H9 (cell line): ENCODE measurements at regions not wholly inside any gene's neighbourhood (a gene's known extent, or its start where the extent isn't known, plus 50 kb on each side); places are given as distances from the start of the nearest gene placed in this dataset.

ENCODE experiments used
- DNase-seq: peaks from one replicate; pipeline ENCODE4 v3.0.0-alpha.2; 2017
- H2AFZ ChIP-seq: one replicate; pipeline ENCODE4 v1.6.1; 2013; ENCODE audit warnings: mild to moderate bottlenecking, low read length, control low read depth, moderate library complexity
- H2AK5ac ChIP-seq: 2 replicates; pipeline ENCODE4 v1.6.1; 2013; ENCODE audit warnings: low read length, control low read depth, mixed read lengths; ENCODE audit not compliant: insufficient read length
- H2BK120ac ChIP-seq: one replicate; pipeline ENCODE4 v1.6.1; 2013; ENCODE audit warnings: low read depth, mild to moderate bottlenecking, low read length, control low read depth, inconsistent platforms; ENCODE audit not compliant: poor library complexity, severe bottlenecking
- H2BK12ac ChIP-seq: 2 replicates; pipeline ENCODE4 v1.6.1; 2013; ENCODE audit warnings: low read length, control low read depth, mixed read lengths, low read depth; ENCODE audit not compliant: insufficient read length
- H2BK15ac ChIP-seq: 2 replicates; pipeline ENCODE4 v1.6.1; 2013; ENCODE audit warnings: low read depth, low read length, control low read depth
- H2BK20ac ChIP-seq: one replicate; pipeline ENCODE4 v1.6.1; 2013; ENCODE audit warnings: low read depth, mild to moderate bottlenecking, low read length, control low read depth, inconsistent platforms; ENCODE audit not compliant: poor library complexity, severe bottlenecking
- H2BK5ac ChIP-seq: 2 replicates; pipeline ENCODE4 v1.6.1; 2013; ENCODE audit warnings: low read length, control low read depth, mixed read lengths; ENCODE audit not compliant: insufficient read length
- H3K14ac ChIP-seq: 2 replicates; pipeline ENCODE4 v1.6.1; 2013; ENCODE audit warnings: low read length, control low read depth; ENCODE audit not compliant: insufficient read depth
- H3K18ac ChIP-seq: 2 replicates; pipeline ENCODE4 v1.6.1; 2013; ENCODE audit warnings: low read depth, mild to moderate bottlenecking, mixed read lengths, low read length, control low read depth; ENCODE audit not compliant: insufficient read length
- H3K23ac ChIP-seq: 2 replicates; pipeline ENCODE4 v1.6.1; 2013; ENCODE audit warnings: low read length, control low read depth, mixed read lengths, low read depth; ENCODE audit not compliant: insufficient read length
- H3K23me2 ChIP-seq: 2 replicates; pipeline ENCODE4 v1.6.1; 2013; ENCODE audit warnings: low read depth, mild to moderate bottlenecking, mixed read lengths, low read length, control low read depth; ENCODE audit not compliant: insufficient read length, poor library complexity, severe bottlenecking
- H3K27ac ChIP-seq: 2 replicates; pipeline ENCODE4 v1.5.1; 2013; ENCODE audit warnings: low read length, control low read depth, mixed read lengths, low read depth; ENCODE audit not compliant: insufficient read length
- H3K27me3 ChIP-seq: 2 replicates; pipeline ENCODE4 v1.6.1; 2013; ENCODE audit warnings: low read length, control low read depth, inconsistent platforms; ENCODE audit not compliant: insufficient read depth
- H3K4ac ChIP-seq: 2 replicates; pipeline ENCODE4 v1.6.1; 2013; ENCODE audit warnings: low read depth, mild to moderate bottlenecking, control low read depth, inconsistent platforms, low read length, moderate library complexity
- H3K4me1 ChIP-seq: 2 replicates; pipeline ENCODE4 v1.6.1; 2013; ENCODE audit warnings: low read length, control low read depth, inconsistent platforms; ENCODE audit not compliant: insufficient read depth
- H3K4me2 ChIP-seq: 2 replicates; pipeline ENCODE4 v1.6.1; 2013; ENCODE audit warnings: low read length, control low read depth, mixed read lengths; ENCODE audit not compliant: insufficient read length, insufficient read depth
- H3K56ac ChIP-seq: 2 replicates; pipeline ENCODE4 v1.6.1; 2013; ENCODE audit warnings: low read depth, mild to moderate bottlenecking, mixed read lengths, low read length, control low read depth; ENCODE audit not compliant: insufficient read length
- H3K79me1 ChIP-seq: 2 replicates; pipeline ENCODE4 v1.6.1; 2013; ENCODE audit warnings: low read depth, mild to moderate bottlenecking, moderate library complexity, low read length, control low read depth, inconsistent platforms; ENCODE audit not compliant: insufficient read depth, poor library complexity, severe bottlenecking
- H3K79me2 ChIP-seq: 2 replicates; pipeline ENCODE4 v1.6.1; 2013; ENCODE audit warnings: low read length, control low read depth, inconsistent platforms; ENCODE audit not compliant: insufficient read depth
- H3K9ac ChIP-seq: 2 replicates; pipeline ENCODE4 v1.6.1; 2013; ENCODE audit warnings: low read length, control low read depth, mixed read lengths; ENCODE audit not compliant: insufficient read length; ENCODE audit errors: extremely low read depth
- H3K9me3 ChIP-seq: one replicate; pipeline ENCODE4 v1.6.1; 2013; ENCODE audit warnings: low read depth, low read length, inconsistent platforms; ENCODE audit not compliant: control insufficient read depth
- H3T11ph ChIP-seq: one replicate; pipeline ENCODE4 v1.6.1; 2013; ENCODE audit warnings: mild to moderate bottlenecking, low read length, control low read depth, inconsistent platforms
- H4K20me1 ChIP-seq: one replicate; pipeline ENCODE4 v1.6.1; 2013; ENCODE audit not compliant: control insufficient read depth, insufficient read length, insufficient read depth
- H4K5ac ChIP-seq: 2 replicates; pipeline ENCODE4 v1.6.1; 2013; ENCODE audit warnings: low read depth, mild to moderate bottlenecking, mixed read lengths, low read length, control low read depth; ENCODE audit not compliant: insufficient read length
- H4K8ac ChIP-seq: replicated peaks from 2 replicates; pipeline ENCODE4 v1.6.1; 2013; ENCODE audit warnings: low read length, control low read depth, mixed read lengths, low read depth; ENCODE audit not compliant: insufficient read length
- H4K91ac ChIP-seq: 2 replicates; pipeline ENCODE4 v1.6.1; 2013; ENCODE audit warnings: low read depth, mild to moderate bottlenecking, moderate library complexity, mixed read lengths, low read length, control low read depth; ENCODE audit not compliant: insufficient read length
- H3K27ac Mint-ChIP-seq, 3 experiments: 2 replicates in 2 of 3; 3 replicates in 1 of 3; pipeline ENCODE4 v1.8.0; 2020 to 2021; ENCODE audit warnings: mixed read lengths in 3 of 3, mild to moderate bottlenecking in 1 of 3, moderate library complexity in 1 of 3
- H3K27me3 Mint-ChIP-seq: 2 replicates; pipeline ENCODE4 v1.8.0; 2021; ENCODE audit warnings: low read depth, mild to moderate bottlenecking, moderate library complexity, mixed read lengths
- H3K36me3 Mint-ChIP-seq, 3 experiments: 2 replicates in 2 of 3; 3 replicates in 1 of 3; pipeline ENCODE4 v1.8.0; 2020 to 2021; ENCODE audit warnings: low read depth in 3 of 3, mixed read lengths in 3 of 3; ENCODE audit not compliant: insufficient read depth in 1 of 3
- H3K4me1 Mint-ChIP-seq, 2 experiments: 2 replicates each; pipeline ENCODE4 v1.8.0; 2020; ENCODE audit warnings: mixed read lengths in 2 of 2
- H3K4me3 Mint-ChIP-seq, 2 experiments: 2 replicates in 1 of 2; 3 replicates in 1 of 2; pipeline ENCODE4 v1.8.0; 2020 to 2021; ENCODE audit warnings: mild to moderate bottlenecking in 2 of 2, mixed read lengths in 2 of 2, moderate library complexity in 1 of 2
- H3K9me3 Mint-ChIP-seq, 2 experiments: 2 replicates in 1 of 2; 3 replicates in 1 of 2; pipeline ENCODE4 v1.8.0; 2020; ENCODE audit warnings: mild to moderate bottlenecking in 2 of 2, mixed read lengths in 2 of 2, moderate library complexity in 1 of 2
- CTCF ChIP-seq: fragments of 200-600 bp; sonication (generic); conservative IDR thresholded peaks from 3 replicates; pipeline ENCODE4 v1.8.0; 2021; ENCODE audit warnings: antibody characterized with exemption, mild to moderate bottlenecking
- WGBS: extraction: QIAGEN DNeasy Blood & Tissue Kit; methylation state at CpG from one replicate; pipeline ENCODE4 v1.1.7; 2013; ENCODE audit warnings: missing lambda C conversion rate, low lambda C conversion rate, mixed read lengths; ENCODE audit not compliant: insufficient read length; ENCODE audit errors: extremely low coverage; 5-methylcytosine and 5-hydroxymethylcytosine counted together

DNA sequence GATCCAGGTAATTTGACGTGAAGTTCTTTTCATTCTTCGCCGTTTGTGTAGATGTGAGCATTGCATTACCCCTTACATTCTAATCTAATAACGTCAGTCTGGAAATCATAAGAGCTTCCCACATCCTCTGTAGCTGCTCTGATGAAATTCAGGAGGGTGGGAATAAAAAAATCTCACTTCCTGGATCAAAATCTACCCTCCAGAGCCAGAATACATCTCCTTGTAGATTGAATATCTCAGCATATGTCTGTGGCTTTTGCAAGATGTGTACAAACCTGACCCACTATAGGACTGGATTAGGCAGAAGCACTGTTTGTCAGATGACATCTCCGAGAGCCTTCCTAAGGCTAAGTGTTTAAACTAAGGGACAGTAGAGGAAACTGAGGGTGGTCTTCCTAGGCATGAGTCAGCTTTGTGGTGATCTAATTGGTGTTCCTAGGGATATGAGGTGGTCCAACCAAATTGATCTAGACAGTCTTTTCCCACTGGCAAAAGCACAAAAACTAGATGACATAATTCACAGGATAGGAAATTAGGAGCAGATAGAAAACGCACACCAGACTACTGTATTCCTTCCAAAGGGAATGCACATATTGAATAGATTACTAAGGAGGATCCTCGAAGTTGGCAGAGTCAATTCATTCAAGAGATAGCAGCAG lies 216.3 kb upstream of the LRTM1 start:
- Histone ChIP-seq H3K4me1 (no peaks in the 10 kb centered on the region), H3K27me3 (no peaks in the 10 kb centered on the region), H3K23me2 (no peaks in the 10 kb centered on the region), H2BK120ac (no peak overlapping the region), H4K91ac (no peak overlapping the region), H3K14ac (no peak overlapping the region), H3K56ac (no peak overlapping the region), H3K79me2 (no peaks in the 10 kb centered on the region), H3K4me2 (no peak overlapping the region), H3K9ac (no peak overlapping the region), H2BK15ac (no peak overlapping the region), H2BK12ac (no peak overlapping the region), H2BK5ac (no peak overlapping the region), H4K5ac (no peak overlapping the region), H3K18ac (no peak overlapping the region), H2AFZ (no peak overlapping the region), H3K27ac (no peak overlapping the region), H2AK5ac (no peak overlapping the region), H4K20me1 (no peaks in the 10 kb centered on the region), H2BK20ac (no peak overlapping the region), H4K8ac (no peak overlapping the region), H3K79me1 (no peaks in the 10 kb centered on the region), H3K4ac (no peak overlapping the region), H3K9me3 (no peaks in the 10 kb centered on the region), H3K23ac (no peak overlapping the region), H3T11ph (no peak overlapping the region)
- Mint-ChIP-seq H3K9me3 (no peaks in the 10 kb centered on the region), H3K36me3 (no peaks in the 10 kb centered on the region), H3K4me3 (no peak overlapping the region), H3K27me3 (peaks cover 8% of the 10 kb centered on the region), H3K27ac (no peak overlapping the region), H3K4me1 (no peaks in the 10 kb centered on the region)
- WGBS, result no CpG with 5 or more reads among the region's 7 CpGs
- no peak for TF ChIP-seq CTCF
- DNase-seq, result no peak
